PC-9 (cell line): ENCODE measurements at regions not wholly inside any gene's neighbourhood (a gene's known extent, or its start where the extent isn't known, plus 50 kb on each side); places are given as distances from the start of the nearest gene placed in this dataset.

Experiments
- EZH2 ChIP-seq: fragments of 200-600 bp; sonication (generic); IDR thresholded peaks from 2 replicates; pipeline ENCODE4 v1.8.0; 2017; ENCODE audit warnings: antibody characterized with exemption, low read depth
- TF ChIP-seq, protein P1 (sequence below): fragments of 200-600 bp; sonication (generic); conservative IDR thresholded peaks from 2 replicates; pipeline ENCODE4 v1.6.1; 2017; ENCODE audit warnings: mixed run types, antibody characterized with exemption, mild to moderate bottlenecking, moderate library complexity

DNA sequence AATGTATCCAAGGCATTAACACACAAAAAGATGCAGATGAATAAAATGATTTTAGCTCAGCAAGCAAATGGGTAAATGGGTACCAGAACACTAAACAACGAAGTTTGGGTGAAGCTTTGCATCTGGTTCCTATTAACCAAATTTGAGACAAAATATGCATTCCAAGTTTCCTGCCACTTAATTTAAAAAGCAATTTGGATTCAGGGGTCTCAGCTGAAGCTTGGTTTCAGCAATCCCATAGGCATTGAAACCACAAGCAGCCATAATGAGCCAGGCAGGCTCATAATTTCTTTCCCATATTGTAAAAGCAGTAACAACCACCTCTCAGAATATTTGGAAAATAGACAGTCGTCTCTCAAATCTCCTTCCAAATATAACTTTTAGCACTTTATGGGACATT is 138.9 kb downstream of the NXNL2 start:
- TF ChIP-seq, protein P1, sequence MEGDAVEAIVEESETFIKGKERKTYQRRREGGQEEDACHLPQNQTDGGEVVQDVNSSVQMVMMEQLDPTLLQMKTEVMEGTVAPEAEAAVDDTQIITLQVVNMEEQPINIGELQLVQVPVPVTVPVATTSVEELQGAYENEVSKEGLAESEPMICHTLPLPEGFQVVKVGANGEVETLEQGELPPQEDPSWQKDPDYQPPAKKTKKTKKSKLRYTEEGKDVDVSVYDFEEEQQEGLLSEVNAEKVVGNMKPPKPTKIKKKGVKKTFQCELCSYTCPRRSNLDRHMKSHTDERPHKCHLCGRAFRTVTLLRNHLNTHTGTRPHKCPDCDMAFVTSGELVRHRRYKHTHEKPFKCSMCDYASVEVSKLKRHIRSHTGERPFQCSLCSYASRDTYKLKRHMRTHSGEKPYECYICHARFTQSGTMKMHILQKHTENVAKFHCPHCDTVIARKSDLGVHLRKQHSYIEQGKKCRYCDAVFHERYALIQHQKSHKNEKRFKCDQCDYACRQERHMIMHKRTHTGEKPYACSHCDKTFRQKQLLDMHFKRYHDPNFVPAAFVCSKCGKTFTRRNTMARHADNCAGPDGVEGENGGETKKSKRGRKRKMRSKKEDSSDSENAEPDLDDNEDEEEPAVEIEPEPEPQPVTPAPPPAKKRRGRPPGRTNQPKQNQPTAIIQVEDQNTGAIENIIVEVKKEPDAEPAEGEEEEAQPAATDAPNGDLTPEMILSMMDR: no peak
- TF ChIP-seq EZH2: no peak
